ENCODE measurements at regions not wholly inside any gene's neighbourhood (a gene's known extent, or its start where the extent isn't known, plus 50 kb on each side); places are given as distances from the start of the nearest gene placed in this dataset.

- Histone ChIP-seq H3K9ac (ENCODE audit: low read depth, low read length) (no peak overlapping the region), H3K27ac (ENCODE audit: low read length) (no peak overlapping the region), H3K4me3 (ENCODE audit: low read length) (no peak overlapping the region), H3K36me3 (ENCODE audit: insufficient read depth, low read depth, low read length) (no peaks in the 10 kb centered on the region), H3K4me1 (ENCODE audit: insufficient read depth, low read length) (peaks cover 3% of the 10 kb centered on the region; the same call in 1 of the 2 replicates), H3K9me3 (ENCODE audit: insufficient read depth, low read depth, low read length) (no peaks in the 10 kb centered on the region), H3K27me3 (ENCODE audit: insufficient read depth, low read length) (no peaks in the 10 kb centered on the region)
Measured at GRCh38 chr2:7725850-7726242, 808.6 kb downstream of the RNF144A start.

GRCh38 chr2:7726989-7727388, 809.8 kb downstream of the RNF144A start:
- Histone ChIP-seq H3K9me3 (ENCODE audit: insufficient read depth, low read depth, low read length) (no peaks in the 10 kb centered on the region), H3K36me3 (ENCODE audit: insufficient read depth, low read depth, low read length) (no peaks in the 10 kb centered on the region), H3K4me3 (ENCODE audit: low read length) (no peak overlapping the region), H3K27me3 (ENCODE audit: insufficient read depth, low read length) (no peaks in the 10 kb centered on the region), H3K4me1 (ENCODE audit: insufficient read depth, low read length) (peaks cover 3% of the 10 kb centered on the region; the same call in 1 of the 2 replicates), H3K27ac (ENCODE audit: low read length) (no peak overlapping the region), H3K9ac (ENCODE audit: low read depth, low read length) (no peak overlapping the region)

GRCh38 chr2:7728388-7728787, 811.2 kb downstream of the RNF144A start:
- Histone ChIP-seq H3K27ac (ENCODE audit: low read length) (no peak overlapping the region), H3K27me3 (ENCODE audit: insufficient read depth, low read length) (no peaks in the 10 kb centered on the region), H3K36me3 (ENCODE audit: insufficient read depth, low read depth, low read length) (no peaks in the 10 kb centered on the region), H3K9me3 (ENCODE audit: insufficient read depth, low read depth, low read length) (no peaks in the 10 kb centered on the region), H3K4me1 (ENCODE audit: insufficient read depth, low read length) (peaks cover 3% of the 10 kb centered on the region; the same call in 1 of the 2 replicates), H3K4me3 (ENCODE audit: low read length) (no peak overlapping the region), H3K9ac (ENCODE audit: low read depth, low read length) (no peak overlapping the region)

GRCh38 chr2:7730449-7730848, 813.2 kb downstream of the RNF144A start:
- no peak overlapping the region for H3K27ac ChIP-seq (ENCODE audit: low read length)
- no peaks in the 10 kb centered on the region for H3K36me3 ChIP-seq (ENCODE audit: insufficient read depth, low read depth, low read length)
- no peak overlapping the region for H3K9ac ChIP-seq (ENCODE audit: low read depth, low read length)
- no peak overlapping the region for H3K4me3 ChIP-seq (ENCODE audit: low read length)
- no peaks in the 10 kb centered on the region; the same call in 1 of the 2 replicates for H3K4me1 ChIP-seq (ENCODE audit: insufficient read depth, low read length)
- no peaks in the 10 kb centered on the region for H3K27me3 ChIP-seq (ENCODE audit: insufficient read depth, low read length)
- no peaks in the 10 kb centered on the region for H3K9me3 ChIP-seq (ENCODE audit: insufficient read depth, low read depth, low read length)

- Histone ChIP-seq H3K27me3 (ENCODE audit: insufficient read depth, low read length) (no peaks in the 10 kb centered on the region), H3K4me3 (ENCODE audit: low read length) (no peak overlapping the region), H3K4me1 (ENCODE audit: insufficient read depth, low read length) (no peaks in the 10 kb centered on the region; the same call in 1 of the 2 replicates), H3K9me3 (ENCODE audit: insufficient read depth, low read depth, low read length) (no peaks in the 10 kb centered on the region), H3K27ac (ENCODE audit: low read length) (no peak overlapping the region), H3K36me3 (ENCODE audit: insufficient read depth, low read depth, low read length) (no peaks in the 10 kb centered on the region), H3K9ac (ENCODE audit: low read depth, low read length) (no peak overlapping the region)
Measured at GRCh38 chr2:7730990-7731389, 813.8 kb downstream of the RNF144A start.

GRCh38 chr2:7732497-7732896, 815.3 kb downstream of the RNF144A start:
- H3K4me1 ChIP-seq (ENCODE audit: insufficient read depth, low read length) = no peaks in the 10 kb centered on the region
- H3K27me3 ChIP-seq (ENCODE audit: insufficient read depth, low read length) = no peaks in the 10 kb centered on the region
- no peak overlapping the region for H3K9ac ChIP-seq (ENCODE audit: low read depth, low read length)
- no peaks in the 10 kb centered on the region for H3K9me3 ChIP-seq (ENCODE audit: insufficient read depth, low read depth, low read length)
- H3K36me3 ChIP-seq (ENCODE audit: insufficient read depth, low read depth, low read length) = no peaks in the 10 kb centered on the region
- H3K4me3 ChIP-seq (ENCODE audit: low read length) = no peak overlapping the region
- no peak overlapping the region for H3K27ac ChIP-seq (ENCODE audit: low read length)

- Histone ChIP-seq H3K4me3 (ENCODE audit: low read length) (no peak overlapping the region), H3K9ac (ENCODE audit: low read depth, low read length) (no peak overlapping the region), H3K9me3 (ENCODE audit: insufficient read depth, low read depth, low read length) (no peaks in the 10 kb centered on the region), H3K27me3 (ENCODE audit: insufficient read depth, low read length) (no peaks in the 10 kb centered on the region), H3K4me1 (ENCODE audit: insufficient read depth, low read length) (0 out of 2 replicates have a peak, but pooled peaks cover 2% of the 10 kb centered on the region), H3K36me3 (ENCODE audit: insufficient read depth, low read depth, low read length) (no peaks in the 10 kb centered on the region), H3K27ac (ENCODE audit: low read length) (no peak overlapping the region)
Measured at GRCh38 chr2:7736646-7737305, 819.6 kb downstream of the RNF144A start.

- H3K36me3 ChIP-seq (ENCODE audit: insufficient read depth, low read depth, low read length) = no peaks in the 10 kb centered on the region
- no peak overlapping the region for H3K27ac ChIP-seq (ENCODE audit: low read length)
- 0 out of 2 replicates have a peak, but pooled peaks cover 2% of the 10 kb centered on the region for H3K4me1 ChIP-seq (ENCODE audit: insufficient read depth, low read length)
Measured at GRCh38 chr2:7738596-7738995, 821.4 kb downstream of the RNF144A start.

GRCh38 chr2:7740114-7740513, 822.9 kb downstream of the RNF144A start:
- Histone ChIP-seq H3K27me3 (ENCODE audit: insufficient read depth, low read length) (no peaks in the 10 kb centered on the region), H3K4me1 (ENCODE audit: insufficient read depth, low read length) (0 out of 2 replicates have a peak, but pooled peaks cover 2% of the 10 kb centered on the region), H3K9me3 (ENCODE audit: insufficient read depth, low read depth, low read length) (no peaks in the 10 kb centered on the region), H3K27ac (ENCODE audit: low read length) (no peak overlapping the region), H3K9ac (ENCODE audit: low read depth, low read length) (no peak overlapping the region), H3K4me3 (ENCODE audit: low read length) (no peak overlapping the region), H3K36me3 (ENCODE audit: insufficient read depth, low read depth, low read length) (no peaks in the 10 kb centered on the region)

More at GRCh38 chr2:7738596-7738995, 821.4 kb downstream of the RNF144A start:
- no peak overlapping the region for H3K9ac ChIP-seq (ENCODE audit: low read depth, low read length)
- H3K4me3 ChIP-seq (ENCODE audit: low read length) = no peak overlapping the region
- H3K27me3 ChIP-seq (ENCODE audit: insufficient read depth, low read length) = no peaks in the 10 kb centered on the region
- H3K9me3 ChIP-seq (ENCODE audit: insufficient read depth, low read depth, low read length) = no peaks in the 10 kb centered on the region

- Histone ChIP-seq H3K36me3 (ENCODE audit: insufficient read depth, low read depth, low read length) (no peaks in the 10 kb centered on the region), H3K4me1 (ENCODE audit: insufficient read depth, low read length) (0 out of 2 replicates have a peak, but pooled peaks cover 2% of the 10 kb centered on the region), H3K27ac (ENCODE audit: low read length) (no peak overlapping the region), H3K9ac (ENCODE audit: low read depth, low read length) (no peak overlapping the region), H3K27me3 (ENCODE audit: insufficient read depth, low read length) (no peaks in the 10 kb centered on the region), H3K4me3 (ENCODE audit: low read length) (no peak overlapping the region), H3K9me3 (ENCODE audit: insufficient read depth, low read depth, low read length) (no peaks in the 10 kb centered on the region)
Measured at GRCh38 chr2:7742301-7742700, 825.1 kb downstream of the RNF144A start.

GRCh38 chr2:7744827-7745226, 827.6 kb downstream of the RNF144A start:
- H3K9me3 ChIP-seq (ENCODE audit: insufficient read depth, low read depth, low read length) = no peaks in the 10 kb centered on the region
- H3K9ac ChIP-seq (ENCODE audit: low read depth, low read length) = no peak overlapping the region
- no peak overlapping the region for H3K4me3 ChIP-seq (ENCODE audit: low read length)
- no peak overlapping the region for H3K27ac ChIP-seq (ENCODE audit: low read length)
- no peaks in the 10 kb centered on the region for H3K27me3 ChIP-seq (ENCODE audit: insufficient read depth, low read length)
- no peaks in the 10 kb centered on the region for H3K36me3 ChIP-seq (ENCODE audit: insufficient read depth, low read depth, low read length)
- 0 out of 2 replicates have a peak, but pooled peaks cover 2% of the 10 kb centered on the region for H3K4me1 ChIP-seq (ENCODE audit: insufficient read depth, low read length)

GRCh38 chr2:7745369-7745768, 828.2 kb downstream of the RNF144A start:
- no peak overlapping the region for H3K9ac ChIP-seq (ENCODE audit: low read depth, low read length)
- no peaks in the 10 kb centered on the region for H3K36me3 ChIP-seq (ENCODE audit: insufficient read depth, low read depth, low read length)
- H3K9me3 ChIP-seq (ENCODE audit: insufficient read depth, low read depth, low read length) = no peaks in the 10 kb centered on the region
- H3K27ac ChIP-seq (ENCODE audit: low read length) = no peak overlapping the region
- H3K27me3 ChIP-seq (ENCODE audit: insufficient read depth, low read length) = no peaks in the 10 kb centered on the region
- no peak overlapping the region for H3K4me3 ChIP-seq (ENCODE audit: low read length)
- H3K4me1 ChIP-seq (ENCODE audit: insufficient read depth, low read length) = no peaks in the 10 kb centered on the region
